22Rv1 (cell line): ENCODE measurements at regions not wholly inside any gene's neighbourhood (a gene's known extent, or its start where the extent isn't known, plus 50 kb on each side); places are given as distances from the start of the nearest gene placed in this dataset.

Source experiments
- CTCF ChIP-seq: fragments of 450-650 bp; IDR thresholded peaks from 2 replicates; pipeline ENCODE4 v1.5.1; 2017; ENCODE audit warnings: mild to moderate bottlenecking
- ZFX ChIP-seq: fragments of 450-650 bp; IDR thresholded peaks from 2 replicates; pipeline ENCODE4 v1.6.1; 2017; ENCODE audit warnings: antibody characterized with exemption, borderline replicate concordance

GRCh38 chr2:126809340-126809739, 89.3 kb upstream of the TEX51 start:
- no peak for TF ChIP-seq CTCF
- no peak for TF ChIP-seq ZFX
